ENCODE measurements at regions not wholly inside any gene's neighbourhood (a gene's known extent, or its start where the extent isn't known, plus 50 kb on each side); places are given as distances from the start of the nearest gene placed in this dataset.

DNA sequence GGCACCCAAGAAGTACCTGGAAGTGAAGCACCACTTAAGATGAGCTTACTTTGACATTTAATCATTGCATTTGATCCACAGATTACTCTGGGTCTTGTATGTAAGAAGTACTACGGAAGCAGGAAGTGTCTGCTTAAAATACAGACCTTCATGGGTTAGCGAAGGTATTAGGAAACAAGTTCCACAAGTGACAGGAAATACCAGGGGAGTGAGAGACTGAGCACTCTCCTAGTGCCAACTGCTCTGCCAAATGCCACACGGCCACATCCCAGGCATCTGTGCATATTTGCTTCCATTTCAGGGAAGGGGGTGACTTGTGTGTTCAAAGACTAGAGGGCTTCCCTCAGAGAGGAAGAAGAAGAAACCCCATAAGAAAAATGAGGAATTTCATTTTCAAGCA lies 57.2 kb upstream of the ANK3 start:
- Histone ChIP-seq H3K4me1 (no peaks in the 10 kb centered on the region), H3K36me3 (ENCODE audit: low read depth, missing control alignments) (no peaks in the 10 kb centered on the region), H3K4me3 (no peak overlapping the region), H3K27me3 (no peaks in the 10 kb centered on the region), H3K9me3 (no peaks in the 10 kb centered on the region), H3K27ac (no peak overlapping the region)
- DNase-seq: no peak
- TF ChIP-seq POLR2A (IDR thresholded peaks at IDR 0.05): no peak
- WGBS, 2 donors: 77 to 90% methylated on average over 3 of the region's 3 CpGs
- intact Hi-C loops (cut with DNase I; ENCODE audit: low total_unique reads): loop anchor here (10.0 kb wide), 1 partner anchor 198 kb away; no protein-coding TSS in a partner anchor

DNA sequence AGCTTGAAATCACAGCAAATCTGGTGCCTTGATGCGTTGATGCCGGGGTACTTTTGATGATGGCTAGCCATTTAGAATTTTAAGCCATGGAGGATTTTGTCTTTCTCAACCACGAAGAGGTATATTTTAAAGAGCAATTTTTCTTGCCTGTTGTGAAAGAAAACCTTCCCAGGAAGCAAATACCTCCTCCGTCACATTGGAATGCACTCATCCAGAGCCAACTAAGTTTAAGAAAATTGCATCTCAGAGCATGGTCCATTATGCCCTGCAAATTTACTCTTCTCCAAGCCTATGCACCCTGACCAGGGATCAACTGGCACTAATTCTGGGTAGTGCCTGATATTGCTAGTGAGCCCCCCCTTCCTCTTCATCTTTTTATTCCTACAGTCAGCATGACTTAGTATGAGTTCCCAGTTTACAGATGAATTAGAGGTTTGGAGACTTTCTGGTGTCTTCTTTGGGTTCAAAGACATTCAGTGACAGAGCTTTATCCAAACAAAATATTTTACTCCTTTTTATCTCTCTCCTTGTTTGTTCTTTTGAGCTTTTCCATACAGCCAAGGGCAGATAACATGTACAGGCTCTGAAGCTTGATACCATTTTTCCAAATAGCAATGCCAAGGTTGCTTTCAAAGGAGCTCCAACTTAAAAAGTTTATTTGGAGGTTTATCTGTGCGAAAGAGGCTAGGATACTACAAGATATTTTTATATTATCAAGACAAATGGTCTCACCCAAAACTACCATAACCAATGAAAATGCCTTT lies 56.6 kb upstream of the ANK3 start:
- 66 to 73% methylated on average over 5 of the region's 5 CpGs for WGBS, 2 donors
- DNase-seq: no peak
- Histone ChIP-seq H3K9me3 (no peaks in the 10 kb centered on the region), H3K36me3 (ENCODE audit: low read depth, missing control alignments) (no peaks in the 10 kb centered on the region), H3K27ac (no peak overlapping the region), H3K27me3 (no peaks in the 10 kb centered on the region), H3K4me1 (no peaks in the 10 kb centered on the region), H3K4me3 (no peak overlapping the region)
- intact Hi-C loops (cut with DNase I; ENCODE audit: low total_unique reads): loop anchor here (10.0 kb wide), 1 partner anchor 199 kb away; no protein-coding TSS in a partner anchor
- TF ChIP-seq POLR2A (IDR thresholded peaks at IDR 0.05): no peak
- TF ChIP-seq, protein P1, sequence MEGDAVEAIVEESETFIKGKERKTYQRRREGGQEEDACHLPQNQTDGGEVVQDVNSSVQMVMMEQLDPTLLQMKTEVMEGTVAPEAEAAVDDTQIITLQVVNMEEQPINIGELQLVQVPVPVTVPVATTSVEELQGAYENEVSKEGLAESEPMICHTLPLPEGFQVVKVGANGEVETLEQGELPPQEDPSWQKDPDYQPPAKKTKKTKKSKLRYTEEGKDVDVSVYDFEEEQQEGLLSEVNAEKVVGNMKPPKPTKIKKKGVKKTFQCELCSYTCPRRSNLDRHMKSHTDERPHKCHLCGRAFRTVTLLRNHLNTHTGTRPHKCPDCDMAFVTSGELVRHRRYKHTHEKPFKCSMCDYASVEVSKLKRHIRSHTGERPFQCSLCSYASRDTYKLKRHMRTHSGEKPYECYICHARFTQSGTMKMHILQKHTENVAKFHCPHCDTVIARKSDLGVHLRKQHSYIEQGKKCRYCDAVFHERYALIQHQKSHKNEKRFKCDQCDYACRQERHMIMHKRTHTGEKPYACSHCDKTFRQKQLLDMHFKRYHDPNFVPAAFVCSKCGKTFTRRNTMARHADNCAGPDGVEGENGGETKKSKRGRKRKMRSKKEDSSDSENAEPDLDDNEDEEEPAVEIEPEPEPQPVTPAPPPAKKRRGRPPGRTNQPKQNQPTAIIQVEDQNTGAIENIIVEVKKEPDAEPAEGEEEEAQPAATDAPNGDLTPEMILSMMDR (IDR thresholded peaks at IDR 0.05): no peak

DNA sequence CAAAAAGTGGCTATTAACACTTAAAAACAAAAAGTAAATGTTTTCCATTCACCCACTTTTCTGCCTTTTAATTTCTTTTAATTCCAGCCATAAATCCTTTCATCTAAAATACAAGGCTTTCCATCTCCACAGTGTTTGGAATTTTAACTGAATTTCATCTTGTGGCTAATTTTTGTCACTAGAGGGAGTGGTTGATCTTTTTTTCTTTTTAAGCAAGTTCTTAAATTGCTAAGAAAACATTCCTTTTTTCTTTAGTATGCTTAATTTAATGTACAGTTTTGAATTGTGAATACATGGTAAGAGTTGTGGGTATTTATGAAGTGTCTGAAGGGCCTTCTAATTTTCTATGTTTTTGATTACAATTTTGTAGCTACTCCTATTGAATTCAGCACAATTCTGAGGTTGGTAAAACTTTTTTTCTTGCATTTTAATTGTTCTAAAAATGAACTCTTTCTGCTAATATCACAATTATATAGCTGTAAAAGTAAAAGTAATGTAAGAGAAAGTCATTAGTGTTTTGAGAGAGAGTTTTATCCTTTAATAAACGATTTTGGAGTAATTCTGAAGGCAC lies 54.9 kb upstream of the ANK3 start:
- 52 to 59% methylated on average over 1 of the region's 1 CpG for WGBS, 2 donors
- no peak overlapping the region for H3K4me3 ChIP-seq
- TF ChIP-seq POLR2A (IDR thresholded peaks at IDR 0.05): no peak
- TF ChIP-seq, protein P1 (IDR thresholded peaks at IDR 0.05): peak; percentile 29 to 52 (median 33)
- H3K36me3 ChIP-seq (ENCODE audit: low read depth, missing control alignments): no peaks in the 10 kb centered on the region
- no peaks in the 10 kb centered on the region for H3K9me3 ChIP-seq
- H3K27ac ChIP-seq: no peak overlapping the region
- H3K27me3 ChIP-seq: no peaks in the 10 kb centered on the region
- no peak for DNase-seq
- intact Hi-C loops (cut with DNase I; ENCODE audit: low total_unique reads): loop anchor here (10.0 kb wide), 1 partner anchor 200 kb away; no protein-coding TSS in a partner anchor
- H3K4me1 ChIP-seq: no peaks in the 10 kb centered on the region

GRCh38 chr10:60443346-60443745 lies 53.7 kb upstream of the ANK3 start:
- no peaks in the 10 kb centered on the region for H3K4me1 ChIP-seq
- no peaks in the 10 kb centered on the region for H3K9me3 ChIP-seq
- DNase-seq: no peak
- no peak overlapping the region for H3K27ac ChIP-seq
- 59 to 72% methylated on average over 3 of the region's 3 CpGs for WGBS, 2 donors
- intact Hi-C loops (cut with DNase I; ENCODE audit: low total_unique reads): loop anchor here (10.0 kb wide), 1 partner anchor 201 kb away; no protein-coding TSS in a partner anchor
- H3K27me3 ChIP-seq: no peaks in the 10 kb centered on the region
- H3K4me3 ChIP-seq: no peak overlapping the region
- TF ChIP-seq, protein P1 (IDR thresholded peaks at IDR 0.05): no peak
- TF ChIP-seq POLR2A (IDR thresholded peaks at IDR 0.05): no peak
- no peaks in the 10 kb centered on the region for H3K36me3 ChIP-seq (ENCODE audit: low read depth, missing control alignments)

DNA sequence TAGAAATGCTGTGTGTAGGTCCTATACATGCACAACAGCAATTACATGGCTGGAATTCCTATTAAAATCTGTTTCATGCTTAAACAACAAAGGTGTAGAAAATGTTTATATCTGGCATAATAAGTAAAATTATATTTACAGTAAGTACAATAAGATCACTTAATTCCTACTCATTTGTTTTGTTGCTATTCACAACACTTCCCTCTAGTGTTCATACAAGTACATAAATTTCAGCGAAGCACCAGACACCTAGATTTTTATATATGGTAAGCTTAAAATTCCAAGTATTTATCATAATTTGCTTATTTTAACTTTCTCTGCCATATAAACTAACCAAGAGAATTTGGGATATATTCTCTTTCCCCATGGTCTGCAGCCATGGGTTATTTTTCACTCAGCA lies 51.8 kb upstream of the ANK3 start:
- Histone ChIP-seq H3K4me1 (no peaks in the 10 kb centered on the region), H3K9me3 (no peaks in the 10 kb centered on the region), H3K27me3 (no peaks in the 10 kb centered on the region), H3K36me3 (ENCODE audit: low read depth, missing control alignments) (no peaks in the 10 kb centered on the region), H3K4me3 (no peak overlapping the region), H3K27ac (no peak overlapping the region)
- TF ChIP-seq, protein P1 (IDR thresholded peaks at IDR 0.05): no peak
- TF ChIP-seq POLR2A (IDR thresholded peaks at IDR 0.05): no peak
- intact Hi-C loops (cut with DNase I; ENCODE audit: low total_unique reads): loop anchor here (10.0 kb wide), 1 partner anchor 203 kb away; no protein-coding TSS in a partner anchor
- 70 to 72% methylated on average over 1 of the region's 1 CpG for WGBS, 2 donors
- DNase-seq: no peak
